ENCODE measurements at regions not wholly inside any gene's neighbourhood (a gene's known extent, or its start where the extent isn't known, plus 50 kb on each side); places are given as distances from the start of the nearest gene placed in this dataset.
"Not testable (repeated sequence)": the region's sequence is repeated elsewhere in the genome, so short reads cannot be mapped to it uniquely, and the experiment has no call there.

DNA sequence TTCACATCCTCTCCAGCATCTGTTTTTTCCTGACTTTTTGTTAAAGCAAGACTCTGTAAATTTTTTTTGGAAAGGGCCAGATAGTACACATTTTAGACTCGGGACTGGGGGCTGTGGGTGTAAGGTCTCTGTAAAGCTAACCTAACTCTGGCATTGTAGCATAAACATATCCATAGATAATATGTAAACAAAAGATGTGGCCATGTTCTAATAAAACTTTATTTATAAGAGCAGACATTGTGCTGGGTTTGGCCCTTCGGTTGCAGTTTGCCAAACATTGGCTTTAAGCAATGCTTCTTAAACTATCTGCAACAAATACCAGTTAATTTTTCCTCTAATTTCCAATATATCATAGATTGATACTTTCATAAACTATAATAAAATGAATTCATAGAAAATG, 605.2 kb downstream of the EBF1 start:
- TF ChIP-seq FOXP2 (optimal IDR thresholded peaks at IDR 0.05; ENCODE audit: control extremely low read depth, extremely low read length, insufficient read depth) (no peak), EZH2 (IDR thresholded peaks at IDR 0.05) (no peak), POLR2AphosphoS5 (IDR thresholded peaks at IDR 0.05; ENCODE audit: borderline replicate concordance, low read depth, low read length) (no peak)
- no peaks in the 10 kb centered on the region for H3K9me3 ChIP-seq (ENCODE audit: low read depth, low read length)
- H3K4me3 ChIP-seq: no peak overlapping the region
- DNase-seq (ENCODE audit: low read depth, low spot score): no peak
- no peaks in the 10 kb centered on the region for H3K36me3 ChIP-seq (ENCODE audit: insufficient read depth, low read length)
- H3K27ac ChIP-seq: no peak overlapping the region
- H3K9ac ChIP-seq (ENCODE audit: insufficient read length): no peak overlapping the region

DNA sequence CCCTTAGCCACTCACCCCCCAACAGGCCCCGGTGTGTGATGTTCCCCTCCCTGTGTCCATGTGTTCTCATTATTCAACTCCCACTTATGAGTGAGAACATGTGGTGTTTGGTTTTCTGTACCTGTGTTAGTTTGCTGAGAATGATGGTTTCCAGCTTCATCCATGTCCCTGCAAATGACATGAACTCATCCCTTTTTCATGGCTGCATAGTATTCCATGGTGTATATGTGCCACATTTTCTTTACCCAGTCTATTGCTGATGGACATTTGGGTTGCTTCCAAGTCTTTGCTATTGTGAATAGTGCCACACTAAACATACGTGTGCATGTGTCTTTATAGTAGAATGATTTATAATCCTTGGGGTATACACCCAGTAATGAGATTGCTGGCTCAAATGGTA, 605.7 kb downstream of the EBF1 start:
- not testable (repeated sequence) for H3K9ac ChIP-seq (ENCODE audit: insufficient read length); DNase-seq (ENCODE audit: low read depth, low spot score); H3K4me3 ChIP-seq; H3K36me3 ChIP-seq (ENCODE audit: insufficient read depth, low read length); H3K9me3 ChIP-seq (ENCODE audit: low read depth, low read length); H3K27ac ChIP-seq

DNA sequence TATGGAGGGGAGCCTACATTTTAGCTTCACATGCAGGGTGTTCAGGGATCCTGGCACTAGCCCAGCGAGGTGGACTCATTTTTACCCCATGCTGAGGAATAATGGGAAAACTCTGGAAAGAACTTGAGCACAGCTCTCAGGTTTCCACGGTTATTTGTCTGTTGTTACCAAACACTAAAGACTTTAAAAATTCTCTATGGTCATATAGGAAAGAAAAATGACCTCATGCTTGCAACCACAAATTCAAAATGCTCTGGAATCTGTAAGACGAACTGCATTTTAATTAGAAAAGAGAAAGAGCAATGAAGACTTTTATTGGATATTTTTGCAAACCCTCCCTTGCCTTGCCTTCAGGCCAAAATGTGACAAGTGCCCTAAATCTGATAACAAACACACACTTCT, 606.9 kb downstream of the EBF1 start:
- no peak overlapping the region for H3K9ac ChIP-seq (ENCODE audit: insufficient read length)
- no peaks in the 10 kb centered on the region for H3K9me3 ChIP-seq (ENCODE audit: low read depth, low read length)
- no peak overlapping the region for H3K27ac ChIP-seq
- no peak for TF ChIP-seq FOXP2 (optimal IDR thresholded peaks at IDR 0.05; ENCODE audit: control extremely low read depth, extremely low read length, insufficient read depth)
- TF ChIP-seq EZH2 (IDR thresholded peaks at IDR 0.05): no peak
- TF ChIP-seq POLR2AphosphoS5 (IDR thresholded peaks at IDR 0.05; ENCODE audit: borderline replicate concordance, low read depth, low read length): no peak
- no peak overlapping the region for H3K4me3 ChIP-seq
- no peak for DNase-seq (ENCODE audit: low read depth, low spot score)
- no peaks in the 10 kb centered on the region for H3K36me3 ChIP-seq (ENCODE audit: insufficient read depth, low read length)

DNA sequence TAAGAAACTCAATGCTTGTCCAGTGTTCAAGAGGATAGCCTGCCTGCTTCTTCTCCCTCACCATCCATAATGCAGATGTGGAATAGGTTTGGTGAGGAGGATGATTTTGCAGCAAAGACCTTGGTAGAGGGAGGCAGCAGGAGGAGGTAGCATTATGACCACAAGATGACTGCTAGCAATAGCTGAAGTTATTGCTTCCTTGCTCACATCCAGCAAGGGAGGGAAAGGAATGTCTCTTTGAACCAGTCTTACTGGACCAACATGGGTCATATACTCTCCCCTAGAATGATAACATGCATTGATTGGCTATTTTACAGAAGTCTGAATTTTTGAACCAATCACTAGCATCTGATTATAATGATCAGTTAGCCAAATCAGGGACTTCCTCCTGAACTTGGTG, 607.6 kb downstream of the EBF1 start:
- Histone ChIP-seq H3K4me3 (no peak overlapping the region), H3K9me3 (ENCODE audit: low read depth, low read length) (no peaks in the 10 kb centered on the region), H3K27ac (no peak overlapping the region), H3K9ac (ENCODE audit: insufficient read length) (no peak overlapping the region), H3K36me3 (ENCODE audit: insufficient read depth, low read length) (no peaks in the 10 kb centered on the region)
- DNase-seq (ENCODE audit: low read depth, low spot score): no peak
- TF ChIP-seq FOXP2 (optimal IDR thresholded peaks at IDR 0.05; ENCODE audit: control extremely low read depth, extremely low read length, insufficient read depth) (no peak), POLR2AphosphoS5 (IDR thresholded peaks at IDR 0.05; ENCODE audit: borderline replicate concordance, low read depth, low read length) (no peak), EZH2 (IDR thresholded peaks at IDR 0.05) (no peak)

DNA sequence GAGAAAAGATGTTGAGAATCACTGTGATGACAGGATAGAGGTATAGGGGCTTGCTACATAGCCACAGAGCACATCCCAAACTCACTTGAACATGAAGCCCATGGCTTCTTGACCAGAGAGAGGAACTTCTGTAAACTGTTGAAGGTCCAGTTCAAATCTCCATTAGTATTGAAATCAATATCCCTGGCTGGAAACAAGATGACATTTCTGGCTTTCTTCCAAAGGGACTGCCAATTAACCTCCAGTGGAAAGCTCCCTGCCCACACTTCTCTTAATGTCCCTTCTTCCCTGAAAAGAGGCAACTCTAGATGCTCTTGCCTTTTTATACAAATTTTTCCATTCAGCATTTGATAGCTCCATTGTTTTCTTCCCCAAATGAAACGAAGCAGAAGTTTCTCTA, 612.1 kb downstream of the EBF1 start:
- Histone ChIP-seq H3K36me3 (ENCODE audit: insufficient read depth, low read length) (no peaks in the 10 kb centered on the region), H3K4me3 (no peak overlapping the region), H3K9me3 (ENCODE audit: low read depth, low read length) (no peaks in the 10 kb centered on the region), H3K9ac (ENCODE audit: insufficient read length) (no peak overlapping the region), H3K27ac (no peak overlapping the region)
- no peak for TF ChIP-seq FOXP2 (optimal IDR thresholded peaks at IDR 0.05; ENCODE audit: control extremely low read depth, extremely low read length, insufficient read depth)
- no peak for TF ChIP-seq EZH2 (IDR thresholded peaks at IDR 0.05)
- TF ChIP-seq POLR2AphosphoS5 (IDR thresholded peaks at IDR 0.05; ENCODE audit: borderline replicate concordance, low read depth, low read length): no peak
- no peak for DNase-seq (ENCODE audit: low read depth, low spot score)

DNA sequence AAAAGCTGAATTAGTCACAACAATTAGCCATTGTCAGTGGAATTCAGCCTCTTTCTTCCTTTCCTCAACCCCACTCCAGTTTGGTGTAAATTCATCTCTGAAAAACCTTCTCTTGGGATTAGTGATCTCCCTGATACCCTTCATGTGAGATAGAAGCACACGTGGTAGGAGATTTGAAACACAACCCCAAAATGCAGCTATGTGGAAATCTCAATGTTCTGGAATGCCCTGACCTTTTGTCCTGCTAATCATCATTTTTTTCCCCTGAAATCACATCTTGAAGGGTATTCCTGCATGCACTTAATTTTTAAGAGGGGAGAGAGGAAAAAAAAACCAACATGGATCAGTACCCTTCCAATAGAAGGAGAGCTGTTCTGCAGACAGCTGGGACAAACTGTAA, 612.6 kb downstream of the EBF1 start:
- no peaks in the 10 kb centered on the region for H3K9me3 ChIP-seq (ENCODE audit: low read depth, low read length)
- H3K27ac ChIP-seq: no peak overlapping the region
- no peaks in the 10 kb centered on the region for H3K36me3 ChIP-seq (ENCODE audit: insufficient read depth, low read length)
- no peak for TF ChIP-seq FOXP2 (optimal IDR thresholded peaks at IDR 0.05; ENCODE audit: control extremely low read depth, extremely low read length, insufficient read depth)
- no peak for TF ChIP-seq EZH2 (IDR thresholded peaks at IDR 0.05)
- no peak for TF ChIP-seq POLR2AphosphoS5 (IDR thresholded peaks at IDR 0.05; ENCODE audit: borderline replicate concordance, low read depth, low read length)
- no peak overlapping the region for H3K4me3 ChIP-seq
- DNase-seq (ENCODE audit: low read depth, low spot score): no peak
- H3K9ac ChIP-seq (ENCODE audit: insufficient read length): no peak overlapping the region

DNA sequence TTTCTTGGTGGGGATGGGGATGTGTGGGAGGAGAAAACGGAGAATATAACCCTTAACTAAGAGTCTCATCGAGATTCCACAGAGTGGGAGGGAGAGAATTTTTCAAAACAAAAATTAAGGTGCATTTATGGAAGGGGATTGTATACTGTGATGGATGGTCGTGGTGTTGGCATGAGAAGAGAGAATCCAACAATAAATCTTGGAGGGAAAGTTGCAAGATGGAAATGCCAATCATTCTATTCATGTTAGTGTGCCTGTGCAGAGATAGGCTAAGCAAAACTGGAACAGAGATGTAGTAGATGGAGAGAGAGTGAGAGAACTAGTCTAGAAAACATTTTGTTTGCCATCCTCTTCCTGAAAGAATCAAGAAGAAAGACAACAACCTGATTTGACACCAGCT, 613.1 kb downstream of the EBF1 start:
- no peaks in the 10 kb centered on the region for H3K9me3 ChIP-seq (ENCODE audit: low read depth, low read length)
- no peaks in the 10 kb centered on the region for H3K36me3 ChIP-seq (ENCODE audit: insufficient read depth, low read length)
- no peak overlapping the region for H3K4me3 ChIP-seq
- no peak overlapping the region for H3K9ac ChIP-seq (ENCODE audit: insufficient read length)
- no peak overlapping the region for H3K27ac ChIP-seq
- DNase-seq (ENCODE audit: low read depth, low spot score): no peak
- TF ChIP-seq EZH2 (IDR thresholded peaks at IDR 0.05) (no peak), POLR2AphosphoS5 (IDR thresholded peaks at IDR 0.05; ENCODE audit: borderline replicate concordance, low read depth, low read length) (no peak)

DNA sequence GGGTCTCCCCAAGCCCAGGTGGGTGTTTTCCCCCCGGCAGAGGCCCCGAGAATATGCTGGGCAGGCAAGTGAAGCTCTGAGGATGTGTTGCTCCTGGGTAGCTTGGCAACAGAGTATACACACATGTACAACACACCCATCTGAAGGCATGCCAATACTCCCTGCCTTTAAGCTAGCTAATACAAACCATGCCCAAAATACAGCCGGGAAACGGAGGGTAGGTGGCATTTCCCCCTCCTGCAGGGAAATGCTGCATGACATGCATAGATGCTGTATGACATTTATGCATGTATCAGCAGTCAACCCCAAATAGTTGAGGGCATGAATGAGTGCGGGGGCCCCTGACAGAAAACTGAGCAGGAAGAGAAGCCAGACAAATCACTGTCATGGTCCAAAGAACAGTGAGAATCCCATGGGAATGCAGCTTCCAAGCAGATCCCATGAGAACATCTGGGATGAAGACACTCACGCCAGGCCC, 614.1 kb downstream of the EBF1 start:
- no peak overlapping the region for H3K9ac ChIP-seq (ENCODE audit: insufficient read length)
- H3K4me3 ChIP-seq: no peak overlapping the region
- H3K9me3 ChIP-seq (ENCODE audit: low read depth, low read length): no peaks in the 10 kb centered on the region
- no peak for DNase-seq (ENCODE audit: low read depth, low spot score)
- TF ChIP-seq FOXP2 (optimal IDR thresholded peaks at IDR 0.05; ENCODE audit: control extremely low read depth, extremely low read length, insufficient read depth) (peak; percentile 70), POLR2AphosphoS5 (IDR thresholded peaks at IDR 0.05; ENCODE audit: borderline replicate concordance, low read depth, low read length) (no peak), EZH2 (IDR thresholded peaks at IDR 0.05) (no peak)
- H3K36me3 ChIP-seq (ENCODE audit: insufficient read depth, low read length): no peaks in the 10 kb centered on the region
- no peak overlapping the region for H3K27ac ChIP-seq

DNA sequence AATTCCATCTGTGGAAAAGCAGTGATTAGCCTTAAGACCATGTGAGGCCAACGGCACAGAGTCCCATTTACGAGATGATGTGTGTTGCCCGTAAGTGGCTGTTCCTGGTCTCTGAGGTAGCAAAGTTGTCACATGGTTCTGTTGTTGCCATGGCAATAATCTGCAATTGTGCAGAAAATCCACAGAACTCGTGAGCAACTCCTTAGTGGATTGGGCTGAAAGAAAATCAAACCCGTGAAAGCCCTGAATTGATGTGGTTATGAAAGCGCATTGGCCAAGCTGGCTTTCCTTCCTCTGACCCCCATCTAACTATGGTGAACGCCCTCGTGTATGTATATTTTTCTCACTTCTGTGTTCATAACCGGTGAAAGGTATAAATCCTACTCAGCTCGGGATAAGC, 614.7 kb downstream of the EBF1 start:
- Histone ChIP-seq H3K4me3 (no peak overlapping the region), H3K27ac (no peak overlapping the region), H3K9me3 (ENCODE audit: low read depth, low read length) (no peaks in the 10 kb centered on the region), H3K9ac (ENCODE audit: insufficient read length) (no peak overlapping the region), H3K36me3 (ENCODE audit: insufficient read depth, low read length) (no peaks in the 10 kb centered on the region)
- DNase-seq (ENCODE audit: low read depth, low spot score): no peak
- no peak for TF ChIP-seq EZH2 (IDR thresholded peaks at IDR 0.05)
- no peak for TF ChIP-seq FOXP2 (optimal IDR thresholded peaks at IDR 0.05; ENCODE audit: control extremely low read depth, extremely low read length, insufficient read depth)
- no peak for TF ChIP-seq POLR2AphosphoS5 (IDR thresholded peaks at IDR 0.05; ENCODE audit: borderline replicate concordance, low read depth, low read length)

Measured in SK-N-MC (cell line).